Activated CD8-positive, alpha-beta T cell treated with anti-CD3 and anti-CD28 coated beads for 36 hours (primary cell): ENCODE measurements at regions not wholly inside any gene's neighbourhood (a gene's known extent, or its start where the extent isn't known, plus 50 kb on each side); places are given as distances from the start of the nearest gene placed in this dataset.

ENCODE experiments used
- ATAC-seq: fragments of 200-7000 bp; cut with Tn5 transposase; one replicate; pipeline ENCODE4 v1.10.0; 2021; ENCODE audit warnings: mild to moderate bottlenecking, moderate library complexity
- CTCF ChIA-PET: fragments of 350-600 bp; sonication (Branson Sonifier 250); formaldehyde crosslinking; loops from one replicate; lab custom pipeline; 2021; ENCODE audit warnings: antibody characterized with exemption; lab: Charles Lee
- POLR2A ChIA-PET: fragments of 350-600 bp; sonication (Branson Sonifier 250); formaldehyde crosslinking; loops from one replicate; lab custom pipeline; 2021; ENCODE audit warnings: antibody characterized with exemption; lab: Charles Lee
- DNase-seq: peaks from one replicate; pipeline ENCODE4 v3.0.0-alpha.2; 2020
- H3K27ac Mint-ChIP-seq: one replicate; pipeline ENCODE4 v1.8.0; 2021; ENCODE audit warnings: mild to moderate bottlenecking, mixed read lengths
- H3K27me3 Mint-ChIP-seq: one replicate; pipeline ENCODE4 v1.8.0; 2021; ENCODE audit warnings: mixed read lengths
- H3K36me3 Mint-ChIP-seq: one replicate; pipeline ENCODE4 v1.8.0; 2021; ENCODE audit warnings: low read depth, mixed read lengths
- H3K4me1 Mint-ChIP-seq: one replicate; pipeline ENCODE4 v1.8.0; 2021; ENCODE audit warnings: low read depth, mixed read lengths
- H3K4me3 Mint-ChIP-seq: one replicate; pipeline ENCODE4 v1.8.0; 2021; ENCODE audit warnings: mild to moderate bottlenecking, moderate library complexity, mixed read lengths
- H3K9me3 Mint-ChIP-seq: one replicate; pipeline ENCODE4 v1.8.0; 2021; ENCODE audit warnings: mixed read lengths
- intact Hi-C: fragments of 100-400 bp; cut with micrococcal nuclease; formaldehyde crosslinking; loops from one replicate; pipeline ENCODE4 v1.10.0; 2022
- TF ChIP-seq, protein P1 (sequence below): fragments of 200-600 bp; IDR thresholded peaks from one replicate; pipeline ENCODE4 v1.8.0; 2022; ENCODE audit warnings: antibody characterized with exemption, mild to moderate bottlenecking

DNA sequence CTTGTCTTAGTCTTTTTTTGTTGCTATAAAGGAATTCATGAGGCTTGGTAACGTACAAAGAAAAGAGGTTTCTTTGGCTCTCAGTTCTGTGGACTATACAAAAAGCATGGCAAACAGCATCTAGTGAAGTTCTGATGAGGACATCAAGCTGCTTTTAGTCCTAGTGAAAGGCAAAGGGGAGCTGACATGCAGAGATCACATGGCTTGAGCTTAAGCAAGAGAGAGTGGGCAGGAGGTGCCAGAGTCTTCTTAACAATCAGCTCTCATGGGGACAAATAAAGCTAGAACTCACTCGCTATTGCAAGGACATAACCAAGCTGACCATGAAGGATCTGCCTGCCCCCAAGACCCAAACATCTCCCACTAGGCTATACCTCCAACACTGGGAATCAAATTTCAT, 1063.1 kb downstream of the PCDH7 start:
- CTCF ChIA-PET, result no interaction called here
- TF ChIP-seq, protein P1, sequence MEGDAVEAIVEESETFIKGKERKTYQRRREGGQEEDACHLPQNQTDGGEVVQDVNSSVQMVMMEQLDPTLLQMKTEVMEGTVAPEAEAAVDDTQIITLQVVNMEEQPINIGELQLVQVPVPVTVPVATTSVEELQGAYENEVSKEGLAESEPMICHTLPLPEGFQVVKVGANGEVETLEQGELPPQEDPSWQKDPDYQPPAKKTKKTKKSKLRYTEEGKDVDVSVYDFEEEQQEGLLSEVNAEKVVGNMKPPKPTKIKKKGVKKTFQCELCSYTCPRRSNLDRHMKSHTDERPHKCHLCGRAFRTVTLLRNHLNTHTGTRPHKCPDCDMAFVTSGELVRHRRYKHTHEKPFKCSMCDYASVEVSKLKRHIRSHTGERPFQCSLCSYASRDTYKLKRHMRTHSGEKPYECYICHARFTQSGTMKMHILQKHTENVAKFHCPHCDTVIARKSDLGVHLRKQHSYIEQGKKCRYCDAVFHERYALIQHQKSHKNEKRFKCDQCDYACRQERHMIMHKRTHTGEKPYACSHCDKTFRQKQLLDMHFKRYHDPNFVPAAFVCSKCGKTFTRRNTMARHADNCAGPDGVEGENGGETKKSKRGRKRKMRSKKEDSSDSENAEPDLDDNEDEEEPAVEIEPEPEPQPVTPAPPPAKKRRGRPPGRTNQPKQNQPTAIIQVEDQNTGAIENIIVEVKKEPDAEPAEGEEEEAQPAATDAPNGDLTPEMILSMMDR, result no peak
- intact Hi-C loops, result no loop called here

GRCh38 chr4:31784558-31784957, 1064.4 kb downstream of the PCDH7 start:
- H3K4me1 Mint-ChIP-seq, result no peaks in the 10 kb centered on the region
- ATAC-seq, result no peak

More for the DNA sequence above, 1063.1 kb downstream of the PCDH7 start:
- Mint-ChIP-seq H3K27me3 (no peaks in the 10 kb centered on the region), H3K4me1 (no peaks in the 10 kb centered on the region), H3K36me3 (no peaks in the 10 kb centered on the region), H3K9me3 (peaks cover 7% of the 10 kb centered on the region), H3K4me3 (no peak overlapping the region), H3K27ac (no peak overlapping the region)
- DNase-seq, result no peak
- ATAC-seq, result no peak
- POLR2A ChIA-PET, result no interaction called here

DNA sequence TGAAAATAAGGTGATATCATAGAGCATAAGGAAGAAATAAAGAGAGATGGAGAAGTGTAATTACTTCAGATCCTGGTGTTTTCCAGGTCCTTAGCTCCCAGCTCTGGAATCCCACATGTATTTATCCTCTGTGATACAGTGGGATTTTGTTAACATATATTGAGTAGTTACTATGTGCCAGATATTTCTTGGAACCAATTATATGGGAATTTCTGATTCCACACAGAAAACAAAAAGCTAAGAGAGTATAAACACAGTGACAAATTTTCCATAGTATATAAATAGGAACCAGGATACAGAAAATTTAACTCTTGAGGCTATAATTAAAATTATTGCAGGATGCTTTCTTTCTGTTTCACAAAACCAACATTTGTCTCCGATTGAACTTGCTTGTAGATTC, 1067.5 kb downstream of the PCDH7 start:
- Mint-ChIP-seq H3K4me1 (no peaks in the 10 kb centered on the region), H3K27ac (no peak overlapping the region), H3K27me3 (no peaks in the 10 kb centered on the region), H3K9me3 (peaks cover 7% of the 10 kb centered on the region), H3K4me3 (no peak overlapping the region), H3K36me3 (no peaks in the 10 kb centered on the region)
- ATAC-seq (no peak), DNase-seq (no peak)
- CTCF ChIA-PET, result no interaction called here
- POLR2A ChIA-PET, result no interaction called here
- TF ChIP-seq, protein P1, result no peak
- intact Hi-C loops, result no loop called here

More at GRCh38 chr4:31784558-31784957, 1064.4 kb downstream of the PCDH7 start:
- Mint-ChIP-seq H3K27ac (no peak overlapping the region), H3K4me3 (no peak overlapping the region), H3K36me3 (no peaks in the 10 kb centered on the region), H3K27me3 (no peaks in the 10 kb centered on the region), H3K9me3 (peaks cover 7% of the 10 kb centered on the region)
- intact Hi-C loops, result no loop called here
- DNase-seq, result no peak
- ChIA-PET POLR2A (no interaction called here), CTCF (no interaction called here)
- TF ChIP-seq, protein P1, result no peak

DNA sequence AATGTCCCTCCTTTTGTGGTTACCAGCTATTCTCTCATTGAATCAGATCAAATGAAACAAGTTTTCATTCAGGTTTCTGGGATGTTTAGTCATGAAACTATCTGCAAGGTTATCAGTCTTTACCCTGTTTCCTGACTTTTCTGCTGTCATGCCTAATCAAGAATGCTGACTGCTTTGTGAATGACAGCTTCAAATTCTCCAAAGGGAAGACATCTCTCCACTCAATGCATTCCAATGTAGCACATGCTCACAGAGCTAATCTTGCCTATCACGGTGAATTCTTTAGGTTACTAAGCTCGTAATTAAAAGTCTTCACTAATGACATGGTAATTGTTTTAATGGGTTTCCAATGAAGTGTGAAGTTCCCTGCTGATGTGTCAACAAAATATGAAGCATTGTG, 1068.5 kb downstream of the PCDH7 start:
- no peak overlapping the region for H3K4me3 Mint-ChIP-seq
- no peaks in the 10 kb centered on the region for H3K27me3 Mint-ChIP-seq
- TF ChIP-seq, protein P1, result no peak
- DNase-seq (no peak), ATAC-seq (no peak)
- H3K9me3 Mint-ChIP-seq, result peaks cover 3% of the 10 kb centered on the region
- no peaks in the 10 kb centered on the region for H3K36me3 Mint-ChIP-seq
- CTCF ChIA-PET, result no interaction called here
- intact Hi-C loops, result no loop called here
- no peaks in the 10 kb centered on the region for H3K4me1 Mint-ChIP-seq
- POLR2A ChIA-PET, result no interaction called here
- H3K27ac Mint-ChIP-seq, result no peak overlapping the region

DNA sequence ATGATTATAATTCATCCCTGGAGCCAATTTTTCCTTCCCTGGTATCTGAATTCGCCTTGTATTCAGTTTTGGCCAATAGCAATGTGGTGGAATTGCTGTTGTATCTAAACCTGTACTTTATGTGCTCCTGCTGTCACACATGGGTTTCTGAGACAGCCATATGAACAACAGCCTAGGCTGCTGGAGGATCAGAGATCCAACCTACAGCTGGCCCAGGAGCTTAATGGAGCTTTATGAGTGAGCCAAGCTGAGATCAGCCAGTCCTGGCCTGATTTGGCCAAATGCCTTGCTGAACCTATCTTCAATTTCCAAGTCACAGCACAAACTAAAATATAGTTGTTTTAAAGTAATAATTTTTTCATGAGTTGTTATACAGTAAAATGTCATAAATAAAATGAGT, 1071.5 kb downstream of the PCDH7 start:
- peaks cover 8% of the 10 kb centered on the region for H3K9me3 Mint-ChIP-seq
- CTCF ChIA-PET, result no interaction called here
- no peak overlapping the region for H3K27ac Mint-ChIP-seq
- no peaks in the 10 kb centered on the region for H3K27me3 Mint-ChIP-seq
- no peaks in the 10 kb centered on the region for H3K4me1 Mint-ChIP-seq
- no peak overlapping the region for H3K4me3 Mint-ChIP-seq
- POLR2A ChIA-PET, result no interaction called here
- intact Hi-C loops, result no loop called here
- no peaks in the 10 kb centered on the region for H3K36me3 Mint-ChIP-seq
- ATAC-seq (no peak), DNase-seq (no peak)
- TF ChIP-seq, protein P1, result no peak
